Loucy (cell line): ENCODE measurements at regions not wholly inside any gene's neighbourhood (a gene's known extent, or its start where the extent isn't known, plus 50 kb on each side); places are given as distances from the start of the nearest gene placed in this dataset.

Experiments used
- EZH2phosphoT487 ChIP-seq: fragments of 200-600 bp; IDR thresholded peaks from 2 replicates; pipeline ENCODE4 v1.6.1; 2018; ENCODE audit warnings: antibody characterized with exemption, mild to moderate bottlenecking, moderate library complexity, borderline replicate concordance
- TF ChIP-seq, protein P1 (sequence below): fragments of 200-600 bp; sonication (generic); conservative IDR thresholded peaks from 2 replicates; pipeline ENCODE4 v1.5.1; 2014; ENCODE audit warnings: mild to moderate bottlenecking, antibody characterized with exemption, low read length

DNA sequence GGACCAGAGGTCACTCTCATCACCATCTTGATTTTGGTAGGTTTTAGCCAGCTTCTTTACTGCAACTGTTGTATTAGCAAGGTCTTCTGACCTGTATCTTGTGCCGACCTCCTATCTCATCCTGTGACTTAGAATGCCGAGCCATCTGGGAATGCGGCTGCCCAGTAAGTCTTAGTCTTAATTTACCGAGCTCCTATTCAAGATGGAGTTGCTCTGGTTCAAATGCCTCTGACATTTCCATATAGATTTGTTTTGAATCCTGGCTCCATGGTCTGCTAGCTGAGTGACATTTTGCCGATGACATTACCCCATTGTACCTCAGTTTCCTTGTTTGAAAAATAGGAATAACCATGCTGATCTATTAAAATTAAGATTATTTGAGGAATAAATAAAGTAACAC is 193.9 kb upstream of the HMCN1 start:
- TF ChIP-seq, protein P1, sequence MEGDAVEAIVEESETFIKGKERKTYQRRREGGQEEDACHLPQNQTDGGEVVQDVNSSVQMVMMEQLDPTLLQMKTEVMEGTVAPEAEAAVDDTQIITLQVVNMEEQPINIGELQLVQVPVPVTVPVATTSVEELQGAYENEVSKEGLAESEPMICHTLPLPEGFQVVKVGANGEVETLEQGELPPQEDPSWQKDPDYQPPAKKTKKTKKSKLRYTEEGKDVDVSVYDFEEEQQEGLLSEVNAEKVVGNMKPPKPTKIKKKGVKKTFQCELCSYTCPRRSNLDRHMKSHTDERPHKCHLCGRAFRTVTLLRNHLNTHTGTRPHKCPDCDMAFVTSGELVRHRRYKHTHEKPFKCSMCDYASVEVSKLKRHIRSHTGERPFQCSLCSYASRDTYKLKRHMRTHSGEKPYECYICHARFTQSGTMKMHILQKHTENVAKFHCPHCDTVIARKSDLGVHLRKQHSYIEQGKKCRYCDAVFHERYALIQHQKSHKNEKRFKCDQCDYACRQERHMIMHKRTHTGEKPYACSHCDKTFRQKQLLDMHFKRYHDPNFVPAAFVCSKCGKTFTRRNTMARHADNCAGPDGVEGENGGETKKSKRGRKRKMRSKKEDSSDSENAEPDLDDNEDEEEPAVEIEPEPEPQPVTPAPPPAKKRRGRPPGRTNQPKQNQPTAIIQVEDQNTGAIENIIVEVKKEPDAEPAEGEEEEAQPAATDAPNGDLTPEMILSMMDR, result no peak
- TF ChIP-seq EZH2phosphoT487, result no peak
